HG03103 (cell line): ENCODE measurements at regions not wholly inside any gene's neighbourhood (a gene's known extent, or its start where the extent isn't known, plus 50 kb on each side); places are given as distances from the start of the nearest gene placed in this dataset.

Experiments
- ATAC-seq: cut with Tn5 transposase; IDR thresholded peaks from one replicate; pipeline ENCODE4 v1.9.1; 2021; ENCODE audit warnings: low read depth; ENCODE audit not compliant: unreplicated experiment

GRCh38 chr16:82567175-82567574, 59.6 kb upstream of the CDH13 start:
- no peak for ATAC-seq

- no peak for ATAC-seq
Observed at GRCh38 chr16:82563401-82563800, 63.4 kb upstream of the CDH13 start.

- no peak for ATAC-seq
Observed at GRCh38 chr16:82562183-82562683, 64.5 kb upstream of the CDH13 start.

GRCh38 chr16:82560805-82561325, 65.9 kb upstream of the CDH13 start:
- ATAC-seq = no peak

GRCh38 chr16:82544378-82545160, 82.2 kb upstream of the CDH13 start:
- no peak for ATAC-seq

GRCh38 chr16:82542714-82543113, 84.1 kb upstream of the CDH13 start:
- no peak for ATAC-seq

GRCh38 chr16:82541103-82541502, 85.7 kb upstream of the CDH13 start:
- ATAC-seq = no peak

GRCh38 chr16:82535764-82536163, 91.0 kb upstream of the CDH13 start:
- ATAC-seq = no peak

- ATAC-seq = no peak
Observed at GRCh38 chr16:82535262-82535661, 91.5 kb upstream of the CDH13 start.

- no peak for ATAC-seq
Observed at GRCh38 chr16:82533189-82533588, 93.6 kb upstream of the CDH13 start.

GRCh38 chr16:82530883-82531282, 95.9 kb upstream of the CDH13 start:
- no peak for ATAC-seq

- ATAC-seq = no peak
Observed at GRCh38 chr16:82527101-82527500, 99.7 kb upstream of the CDH13 start.

GRCh38 chr16:82524976-82525375, 101.8 kb upstream of the CDH13 start:
- no peak for ATAC-seq

GRCh38 chr16:82523815-82524214, 103.0 kb upstream of the CDH13 start:
- no peak for ATAC-seq

GRCh38 chr16:82522026-82522425, 104.7 kb upstream of the CDH13 start:
- no peak for ATAC-seq

GRCh38 chr16:82518811-82519210, 108.0 kb upstream of the CDH13 start:
- ATAC-seq = no peak

GRCh38 chr16:82514262-82514661, 112.5 kb upstream of the CDH13 start:
- no peak for ATAC-seq

GRCh38 chr16:82510789-82511305, 115.9 kb upstream of the CDH13 start:
- ATAC-seq = no peak

GRCh38 chr16:82509691-82510430, 116.9 kb upstream of the CDH13 start:
- ATAC-seq = no peak

GRCh38 chr16:82506692-82507670, 119.8 kb upstream of the CDH13 start:
- no peak for ATAC-seq
